Esophagus muscularis mucosa (tissue), 4 donors: ENCODE measurements at regions not wholly inside any gene's neighbourhood (a gene's known extent, or its start where the extent isn't known, plus 50 kb on each side); places are given as distances from the start of the nearest gene placed in this dataset.
"Not testable (repeated sequence)": the region's sequence is repeated elsewhere in the genome, so short reads cannot be mapped to it uniquely, and the experiment has no call there.

Experiments used
- DNase-seq: peaks from one replicate; pipeline ENCODE4 v3.0.0-alpha.2; 2017; ENCODE audit errors: extremely low spot score
- H3K27ac ChIP-seq, 4 donors: fragments of 200-600 bp; sonication (generic); replicated peaks in 1 of 4; 1 replicate in 3 of 4; 2 replicates in 1 of 4; pipeline ENCODE4 v1.5.1; 2016 to 2019; ENCODE audit warnings: mild to moderate bottlenecking in 1 of 4
- H3K27me3 ChIP-seq, 4 donors: fragments of 200-600 bp; sonication (generic); one replicate each; pipeline versions ENCODE4 v1.5.1 to v1.6.0; 2016 to 2019
- H3K36me3 ChIP-seq, 4 donors: fragments of 200-600 bp; sonication (generic); one replicate each; pipeline ENCODE4 v1.5.1; 2016 to 2019
- H3K4me1 ChIP-seq, 4 donors: fragments of 200-600 bp; sonication (generic); one replicate each; pipeline ENCODE4 v1.5.1; 2016 to 2019
- H3K4me3 ChIP-seq, 4 donors: fragments of 200-600 bp; sonication (generic); 1 replicate in 2 of 4; 2 replicates in 2 of 4; pipeline ENCODE4 v1.5.1; 2016 to 2019; ENCODE audit warnings: mild to moderate bottlenecking in 4 of 4, moderate library complexity in 1 of 4
- H3K9me3 ChIP-seq, 4 donors: fragments of 200-600 bp; sonication (generic); 1 replicate in 3 of 4; 2 replicates in 1 of 4; pipeline ENCODE4 v1.5.1; 2016 to 2019
- EP300 ChIP-seq: sonication (generic); formaldehyde crosslinking; IDR thresholded peaks from one replicate; pipeline ENCODE4 v1.6.1; 2017; ENCODE audit warnings: antibody characterized with exemption
- POLR2A ChIP-seq: fragments of 450-650 bp; IDR thresholded peaks from one replicate; pipeline ENCODE4 v1.6.1; 2017; ENCODE audit warnings: antibody characterized with exemption, moderate library complexity, mild to moderate bottlenecking, low read depth
- POLR2AphosphoS5 ChIP-seq, 2 donors: sonication (generic); formaldehyde crosslinking; IDR thresholded peaks; one replicate each; pipeline ENCODE4 v1.6.1; 2017; ENCODE audit warnings: antibody characterized with exemption in 2 of 2
- WGBS: methylation state at CpG from one replicate; pipeline ENCODE4 v1.1.5; 2018; 5-methylcytosine and 5-hydroxymethylcytosine counted together
- intact Hi-C: fragments of 100-400 bp; cut with DNase I; formaldehyde crosslinking; loops from one replicate; pipeline ENCODE4 v1.15.1; 2023
- TF ChIP-seq, protein P1 (sequence below), 3 experiments: fragments of 200-600 bp in 2 of 3; fragments of 450-650 bp in 1 of 3; sonication (generic) in 2 of 3; IDR thresholded peaks; one replicate each; pipeline ENCODE4 v1.5.1; 2017 to 2019; ENCODE audit warnings: antibody characterized with exemption in 3 of 3, mild to moderate bottlenecking in 2 of 3, moderate library complexity in 1 of 3

DNA sequence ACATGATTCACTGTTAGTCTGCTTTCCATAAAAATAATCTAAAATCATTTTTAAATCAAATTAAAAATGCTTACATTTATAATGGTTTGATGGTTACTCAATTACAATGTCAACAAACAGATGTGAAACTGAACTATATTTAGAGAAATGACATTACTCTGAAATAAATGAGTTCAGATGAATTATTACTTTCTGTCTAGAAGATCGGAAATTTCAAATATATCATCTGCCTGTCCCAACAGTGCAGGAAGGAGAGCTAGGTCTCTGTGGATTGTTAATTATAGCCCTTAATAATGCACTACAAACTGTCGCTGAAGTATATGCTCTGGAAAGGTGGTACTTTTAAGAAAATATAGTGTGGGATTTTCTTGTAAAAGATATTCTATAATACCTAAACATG lies 109.8 kb downstream of the DSEL start:
- TF ChIP-seq EP300 (no peak), POLR2A (no peak), POLR2AphosphoS5 (IDR thresholded peaks at IDR 0.05) (no peak)
- TF ChIP-seq, protein P1, sequence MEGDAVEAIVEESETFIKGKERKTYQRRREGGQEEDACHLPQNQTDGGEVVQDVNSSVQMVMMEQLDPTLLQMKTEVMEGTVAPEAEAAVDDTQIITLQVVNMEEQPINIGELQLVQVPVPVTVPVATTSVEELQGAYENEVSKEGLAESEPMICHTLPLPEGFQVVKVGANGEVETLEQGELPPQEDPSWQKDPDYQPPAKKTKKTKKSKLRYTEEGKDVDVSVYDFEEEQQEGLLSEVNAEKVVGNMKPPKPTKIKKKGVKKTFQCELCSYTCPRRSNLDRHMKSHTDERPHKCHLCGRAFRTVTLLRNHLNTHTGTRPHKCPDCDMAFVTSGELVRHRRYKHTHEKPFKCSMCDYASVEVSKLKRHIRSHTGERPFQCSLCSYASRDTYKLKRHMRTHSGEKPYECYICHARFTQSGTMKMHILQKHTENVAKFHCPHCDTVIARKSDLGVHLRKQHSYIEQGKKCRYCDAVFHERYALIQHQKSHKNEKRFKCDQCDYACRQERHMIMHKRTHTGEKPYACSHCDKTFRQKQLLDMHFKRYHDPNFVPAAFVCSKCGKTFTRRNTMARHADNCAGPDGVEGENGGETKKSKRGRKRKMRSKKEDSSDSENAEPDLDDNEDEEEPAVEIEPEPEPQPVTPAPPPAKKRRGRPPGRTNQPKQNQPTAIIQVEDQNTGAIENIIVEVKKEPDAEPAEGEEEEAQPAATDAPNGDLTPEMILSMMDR (IDR thresholded peaks at IDR 0.05): no peak
- Histone ChIP-seq H3K4me1 (peaks cover 0 to 13% (median 6%) of the 10 kb centered on the region in 4 donors), H3K9me3 (no peaks in the 10 kb centered on the region), H3K27me3 (no peaks in the 10 kb centered on the region), H3K4me3 (no peak overlapping the region), H3K36me3 (no peaks in the 10 kb centered on the region), H3K27ac (no peak overlapping the region)
- no peak for DNase-seq
- intact Hi-C loops: no loop called here
- WGBS: 35% methylated on average over 2 of the region's 2 CpGs

DNA sequence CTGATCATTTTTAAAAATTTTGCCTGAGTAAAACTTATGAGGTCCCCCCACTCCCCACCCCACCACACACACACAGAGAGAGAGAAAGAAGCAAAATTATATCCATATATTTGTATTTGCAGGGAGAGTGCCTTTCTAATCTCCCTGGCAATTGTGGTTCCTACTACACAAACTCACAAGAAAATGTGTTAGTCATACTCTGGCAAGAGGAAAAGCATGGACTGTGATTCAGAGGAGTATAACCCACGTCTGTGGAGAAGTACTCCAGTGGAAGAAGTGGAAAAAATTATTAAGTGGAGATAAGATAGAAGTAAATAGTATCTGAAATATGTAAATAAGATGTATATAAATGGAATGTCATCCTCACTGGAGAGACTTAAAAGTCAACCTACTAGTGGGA lies 114.0 kb downstream of the DSEL start:
- no peak for DNase-seq
- 31% methylated on average over 1 of the region's 1 CpG for WGBS
- no peak overlapping the region for H3K27ac ChIP-seq
- no peak overlapping the region for H3K4me3 ChIP-seq
- H3K36me3 ChIP-seq: no peaks in the 10 kb centered on the region
- intact Hi-C loops: no loop called here
- H3K4me1 ChIP-seq: no peaks in the 10 kb centered on the region
- no peaks in the 10 kb centered on the region for H3K27me3 ChIP-seq
- peaks cover 0 to 4% (median 0%) of the 10 kb centered on the region in 4 donors for H3K9me3 ChIP-seq
- TF ChIP-seq POLR2A: no peak
- TF ChIP-seq EP300: no peak
- TF ChIP-seq, protein P1 (IDR thresholded peaks at IDR 0.05): no peak
- no peak for TF ChIP-seq POLR2AphosphoS5 (IDR thresholded peaks at IDR 0.05)

DNA sequence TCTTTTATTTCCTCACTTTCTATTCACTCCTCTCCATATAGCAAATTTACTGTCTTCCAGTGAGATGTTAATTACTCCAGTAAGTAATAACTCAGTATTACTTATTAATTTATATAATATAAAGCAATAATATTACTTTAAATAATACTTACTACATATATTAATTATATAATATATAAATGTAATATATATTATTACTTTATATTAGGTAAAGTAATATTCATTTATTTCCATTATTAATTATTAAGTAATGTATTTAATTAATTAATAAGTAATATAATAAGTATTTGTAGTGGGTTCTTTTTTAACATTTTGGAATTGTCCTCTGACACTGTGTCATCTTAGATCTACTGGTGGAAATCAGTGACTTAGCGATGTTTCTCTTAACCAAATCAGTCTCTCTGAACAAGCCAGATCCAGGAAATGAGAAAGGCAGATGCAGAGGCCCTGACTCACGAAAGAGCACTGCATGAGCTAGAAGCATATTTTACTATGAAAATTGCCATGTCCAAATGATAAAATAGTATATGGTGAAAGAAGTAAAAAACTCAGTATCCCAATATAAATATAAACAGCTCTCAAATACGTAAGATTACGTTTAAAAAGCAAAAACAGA lies 115.9 kb downstream of the DSEL start:
- no peaks in the 10 kb centered on the region for H3K36me3 ChIP-seq
- intact Hi-C loops: no loop called here
- no peak for DNase-seq
- H3K9me3 ChIP-seq: peaks cover 0 to 4% (median 2%) of the 10 kb centered on the region in 4 donors
- H3K4me3 ChIP-seq: no peak overlapping the region
- no peaks in the 10 kb centered on the region for H3K4me1 ChIP-seq
- no peak overlapping the region for H3K27ac ChIP-seq
- TF ChIP-seq, protein P1 (IDR thresholded peaks at IDR 0.05): no peak
- TF ChIP-seq POLR2A (no peak), POLR2AphosphoS5 (IDR thresholded peaks at IDR 0.05) (no peak)
- no peaks in the 10 kb centered on the region for H3K27me3 ChIP-seq
- 79% methylated on average over 4 of the region's 4 CpGs for WGBS

DNA sequence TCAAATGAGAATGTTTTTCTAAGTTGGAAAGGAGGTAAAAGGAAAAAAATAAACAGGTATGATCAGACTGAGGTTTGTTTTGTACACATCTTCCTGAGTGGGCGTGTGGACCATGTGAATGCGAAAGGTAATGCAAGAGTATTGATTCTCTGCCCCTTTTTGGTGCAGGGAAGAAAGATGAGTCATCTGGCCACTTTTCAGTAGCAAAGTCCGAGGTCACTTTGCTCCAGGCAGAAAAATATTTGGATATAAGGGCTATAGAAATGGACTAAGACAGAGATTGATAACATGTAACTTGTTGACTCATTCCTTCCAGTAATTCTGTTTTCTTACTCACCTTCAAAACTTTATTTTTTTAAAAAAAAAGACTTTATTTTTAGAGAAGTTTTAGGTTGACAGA lies 130.5 kb downstream of the DSEL start:
- Histone ChIP-seq H3K27ac (no peak overlapping the region), H3K27me3 (no peaks in the 10 kb centered on the region), H3K4me3 (no peak overlapping the region), H3K4me1 (no peaks in the 10 kb centered on the region), H3K36me3 (no peaks in the 10 kb centered on the region), H3K9me3 (no peaks in the 10 kb centered on the region)
- DNase-seq: no peak
- WGBS: 67% methylated on average over 3 of the region's 3 CpGs
- intact Hi-C loops: no loop called here
- TF ChIP-seq, protein P1 (IDR thresholded peaks at IDR 0.05): no peak
- TF ChIP-seq EP300 (no peak), POLR2A (no peak), POLR2AphosphoS5 (IDR thresholded peaks at IDR 0.05) (no peak)

DNA sequence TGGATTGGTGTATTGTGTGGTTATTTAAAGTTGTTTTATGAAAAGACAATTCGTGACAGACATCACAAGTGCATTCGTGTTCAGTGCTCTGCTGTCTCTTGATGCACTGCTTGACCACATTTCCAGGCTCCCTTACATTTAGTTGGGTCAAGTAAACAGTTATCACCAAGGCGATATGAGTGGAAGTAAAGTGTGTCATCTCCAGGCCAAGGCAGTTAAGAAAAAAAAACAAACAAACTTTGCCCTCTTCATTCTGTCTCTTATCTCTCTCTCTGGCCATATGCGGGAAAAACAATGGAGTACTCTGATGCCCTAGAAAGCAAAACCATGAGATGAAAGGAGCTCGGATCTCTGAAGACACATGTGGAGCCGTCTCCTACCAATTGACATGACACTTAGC lies 131.1 kb downstream of the DSEL start:
- Histone ChIP-seq H3K4me3 (no peak overlapping the region), H3K27ac (no peak overlapping the region), H3K4me1 (no peaks in the 10 kb centered on the region), H3K36me3 (no peaks in the 10 kb centered on the region), H3K9me3 (no peaks in the 10 kb centered on the region), H3K27me3 (no peaks in the 10 kb centered on the region)
- TF ChIP-seq, protein P1 (IDR thresholded peaks at IDR 0.05): no peak
- TF ChIP-seq POLR2A (no peak), POLR2AphosphoS5 (IDR thresholded peaks at IDR 0.05) (no peak), EP300 (no peak)
- WGBS: 38% methylated on average over 6 of the region's 6 CpGs
- intact Hi-C loops: no loop called here
- no peak for DNase-seq

DNA sequence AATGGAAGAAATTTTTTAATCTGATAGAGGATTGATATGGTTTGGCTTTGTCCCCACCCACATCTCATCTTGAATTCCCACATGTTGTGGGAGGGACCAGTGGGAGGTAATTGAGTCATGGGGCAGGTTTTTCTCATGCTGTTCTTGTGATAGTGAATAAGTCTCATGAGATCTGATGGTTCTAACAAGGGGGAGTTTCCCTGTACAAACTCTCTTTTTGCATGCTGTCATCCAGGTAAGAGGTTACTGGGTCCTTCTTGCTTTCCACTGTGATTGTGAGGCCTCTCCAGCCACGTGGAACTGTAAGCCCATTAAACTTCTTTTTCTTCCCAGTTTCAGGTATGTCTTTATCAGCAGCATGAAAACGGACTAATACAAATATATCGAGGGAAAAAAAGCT lies 132.5 kb downstream of the DSEL start:
- H3K9me3 ChIP-seq, H3K27me3 ChIP-seq, DNase-seq, H3K36me3 ChIP-seq, intact Hi-C loops, H3K4me1 ChIP-seq, H3K27ac ChIP-seq, H3K4me3 ChIP-seq: not testable (repeated sequence)
- WGBS: 51% methylated on average over 3 of the region's 3 CpGs
